GM21737 (cell line): ENCODE measurements at regions not wholly inside any gene's neighbourhood (a gene's known extent, or its start where the extent isn't known, plus 50 kb on each side); places are given as distances from the start of the nearest gene placed in this dataset.

Source experiments
- ATAC-seq: cut with Tn5 transposase; IDR thresholded peaks from one replicate; pipeline ENCODE4 v1.9.1; 2021; ENCODE audit warnings: mild to moderate bottlenecking, moderate library complexity; ENCODE audit not compliant: unreplicated experiment

DNA sequence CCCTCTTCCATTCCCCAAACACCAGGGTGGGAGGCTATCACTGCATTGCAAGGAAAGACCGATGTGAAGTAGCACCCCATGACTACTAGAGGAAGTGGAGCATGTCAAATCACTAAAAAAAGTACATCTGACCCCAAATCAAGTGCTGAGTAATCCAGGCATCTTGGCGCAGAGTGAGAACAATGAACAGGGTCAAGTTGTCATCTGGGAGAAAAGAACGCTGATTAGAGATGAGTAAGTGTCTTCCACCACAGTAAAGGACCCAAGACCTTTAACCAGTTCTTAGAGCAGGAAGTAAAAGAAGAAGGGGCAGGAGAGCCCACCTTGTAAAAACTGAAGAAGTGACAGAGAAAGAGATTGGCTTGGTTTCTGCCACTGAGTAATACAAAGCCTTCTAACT is 75.0 kb upstream of the RAD23B start:
- ATAC-seq = no peak

DNA sequence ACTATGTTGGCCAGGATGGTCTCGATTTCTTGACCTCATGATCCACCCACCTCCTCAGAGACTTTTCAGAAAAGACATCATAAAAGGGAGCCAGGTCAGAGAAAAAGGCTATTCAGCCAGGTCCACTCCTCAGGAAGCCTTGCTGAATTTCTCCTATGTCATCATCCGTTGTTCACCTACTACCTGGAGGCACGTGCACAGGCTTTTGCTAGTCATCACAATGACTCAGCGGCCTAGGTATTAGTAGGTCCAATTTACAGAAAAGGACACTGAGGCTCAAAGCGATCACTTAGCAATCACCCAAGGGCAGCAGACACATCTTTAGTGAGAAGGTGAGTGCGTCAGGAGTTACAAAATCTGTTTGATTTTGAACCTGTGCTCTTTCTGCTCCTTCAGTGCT is 72.3 kb upstream of the RAD23B start:
- ATAC-seq = no peak

DNA sequence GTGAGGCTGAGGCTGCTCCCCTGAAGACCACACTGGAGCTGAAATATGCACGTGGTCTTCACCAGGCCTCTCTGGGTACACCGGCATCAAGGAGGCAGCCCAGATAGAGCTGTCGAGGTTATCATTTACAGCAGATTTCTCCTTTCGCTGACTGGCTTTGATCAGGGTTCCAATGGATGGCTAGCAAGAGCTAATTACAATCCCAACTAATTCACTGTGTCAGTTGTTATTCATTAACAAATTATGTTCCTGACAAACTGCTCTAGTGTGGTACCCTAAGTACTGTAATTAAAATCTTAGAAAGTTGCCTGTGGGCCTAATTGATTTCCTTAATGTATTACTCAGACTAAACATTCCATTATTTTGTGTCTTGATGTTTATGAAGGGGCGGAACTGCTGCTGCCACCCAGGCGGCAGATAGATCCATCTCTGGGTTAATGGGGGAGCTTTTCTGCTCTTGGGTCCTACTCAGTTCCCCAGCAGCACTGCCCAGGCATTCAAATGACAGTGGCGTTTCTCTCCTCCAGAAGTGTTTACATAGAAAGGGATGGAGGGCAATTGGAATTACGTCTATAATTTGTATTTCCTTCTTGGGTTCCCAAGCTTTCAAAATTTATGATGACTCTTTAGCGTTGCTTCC is 71.7 kb upstream of the RAD23B start:
- no peak for ATAC-seq

DNA sequence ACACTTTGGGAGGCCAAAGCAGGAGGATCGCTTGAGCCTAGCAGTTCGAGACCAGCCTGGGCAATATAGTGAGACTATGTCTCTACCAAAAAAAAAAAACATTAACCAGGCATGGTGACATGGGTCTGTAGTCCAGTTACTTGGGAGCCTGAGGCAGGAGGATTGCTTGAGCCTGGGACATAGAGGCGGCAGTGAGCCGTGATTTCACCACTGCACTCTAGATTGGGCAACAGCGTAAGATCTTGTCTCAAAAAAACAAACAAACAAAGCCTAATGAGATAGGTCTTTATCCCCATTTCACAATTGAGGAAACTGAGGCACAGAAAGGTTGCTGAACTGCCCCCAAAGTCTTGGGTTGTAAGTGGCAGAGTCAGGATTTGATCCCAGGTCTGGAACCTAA is 70.5 kb upstream of the RAD23B start:
- no peak for ATAC-seq

DNA sequence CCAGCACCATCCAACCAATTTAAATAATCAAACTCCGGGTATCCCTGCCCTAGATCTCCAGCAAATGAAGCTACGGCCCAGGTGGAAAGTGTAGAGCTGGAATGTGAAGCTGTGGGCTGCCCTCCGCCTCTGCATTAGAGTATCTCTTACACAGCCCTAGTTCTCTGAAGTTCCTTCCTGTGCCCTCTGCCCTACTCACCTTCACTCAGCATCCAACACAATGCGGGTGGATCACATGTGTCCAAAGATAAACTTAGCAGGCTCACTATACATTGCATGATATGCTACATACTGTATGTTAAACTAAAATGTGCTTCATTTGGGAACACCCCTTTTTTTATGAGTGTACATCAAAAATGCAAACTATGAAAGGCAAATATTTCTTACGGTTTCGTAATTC is 70.0 kb upstream of the RAD23B start:
- no peak for ATAC-seq

DNA sequence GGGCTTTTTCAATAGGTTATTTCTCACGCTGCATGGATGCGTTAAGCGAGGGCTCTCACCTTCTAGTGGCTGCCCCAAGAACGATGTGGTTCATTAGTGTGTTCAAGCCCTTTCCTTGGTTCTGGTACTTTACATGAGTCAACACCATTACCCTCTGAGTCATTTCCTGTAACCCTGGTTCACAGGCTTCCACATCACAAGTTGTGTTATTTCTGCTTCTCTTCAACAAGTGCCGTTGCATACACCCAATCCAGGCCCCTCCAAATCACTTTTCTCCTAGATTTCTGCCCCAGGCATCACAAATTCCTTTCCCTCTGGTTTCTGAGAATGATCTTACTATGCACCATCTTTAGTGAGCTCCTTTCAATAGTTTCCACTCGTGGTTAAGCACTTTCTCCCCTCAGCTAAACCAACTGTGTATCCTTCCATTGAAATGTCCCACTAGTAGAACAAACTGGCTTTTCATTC is 69.5 kb upstream of the RAD23B start:
- peak; percentile 79 for ATAC-seq

DNA sequence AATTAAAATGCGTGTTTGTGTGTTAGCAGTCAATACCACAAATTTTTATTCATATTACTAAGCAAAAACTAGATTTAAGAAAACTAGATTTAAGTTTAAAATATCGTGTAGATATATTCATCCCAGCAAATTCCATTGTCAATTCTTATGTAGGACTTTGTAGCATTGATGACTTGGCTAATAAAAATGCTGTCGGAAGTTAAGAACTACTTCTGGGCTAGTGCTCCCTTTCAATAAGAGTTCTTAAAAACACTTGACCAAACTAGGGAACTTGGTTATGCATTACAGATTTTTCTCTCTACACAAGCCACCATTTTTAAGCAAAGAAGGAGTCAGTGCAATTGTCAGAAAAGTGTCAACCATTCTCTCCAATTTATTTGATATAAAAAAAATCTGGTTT is 68.7 kb upstream of the RAD23B start:
- no peak for ATAC-seq

DNA sequence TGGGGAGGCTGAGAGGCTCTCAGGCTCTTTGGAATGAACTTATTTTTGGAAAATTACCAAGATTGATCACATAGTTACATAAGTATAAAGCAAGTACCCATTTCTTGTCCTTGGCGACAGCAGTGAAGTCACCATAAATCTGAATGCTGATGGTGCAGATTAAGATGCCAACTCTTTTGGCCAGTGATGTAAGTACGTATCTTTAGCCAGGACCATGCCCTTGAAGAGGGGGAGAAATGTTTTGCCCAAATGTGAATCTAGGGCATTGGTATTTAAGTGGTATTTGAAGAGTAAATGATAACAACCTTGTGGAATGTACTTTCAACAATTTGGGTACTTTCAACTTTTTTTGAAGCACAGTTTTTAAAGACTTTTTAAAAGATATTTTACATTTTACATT is 68.2 kb upstream of the RAD23B start:
- no peak for ATAC-seq

DNA sequence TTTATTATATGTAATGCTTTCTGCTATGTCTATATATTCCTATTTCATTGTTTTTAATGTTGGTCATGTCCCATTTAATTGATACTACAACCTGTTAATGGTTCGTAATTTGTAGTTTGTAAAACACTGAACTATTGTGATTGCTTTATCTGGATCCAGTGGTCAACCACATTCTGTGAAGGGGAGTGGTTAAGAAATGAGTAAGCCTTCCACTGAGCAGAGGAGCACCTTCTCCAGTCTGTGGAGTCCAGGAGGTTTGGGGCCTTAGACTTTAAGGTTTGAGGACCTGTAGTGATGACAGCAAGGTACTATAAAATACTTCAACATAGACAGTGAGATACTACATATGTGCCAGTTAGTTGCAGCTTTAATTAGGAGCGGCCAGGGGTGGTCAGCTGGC is 67.7 kb upstream of the RAD23B start:
- no peak for ATAC-seq

DNA sequence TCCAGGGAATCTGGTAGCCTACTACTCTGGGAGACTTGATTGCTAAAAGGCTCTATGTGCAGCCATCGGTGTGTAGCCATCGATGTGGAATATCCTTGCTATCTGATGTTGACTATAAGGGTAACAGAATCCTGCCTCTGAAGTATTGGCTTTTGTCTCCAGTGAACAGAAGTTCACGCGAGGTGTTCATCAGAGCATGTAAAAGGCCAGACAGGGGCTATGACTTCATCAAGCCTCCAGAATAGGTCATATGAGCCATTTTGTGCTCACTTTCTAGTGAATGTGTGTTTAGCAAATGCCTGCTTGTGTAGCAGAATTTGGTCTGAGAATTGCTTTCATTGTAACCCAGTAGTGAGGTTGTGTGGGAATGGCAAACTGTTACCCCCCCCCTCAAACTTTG is 66.8 kb upstream of the RAD23B start:
- no peak for ATAC-seq

DNA sequence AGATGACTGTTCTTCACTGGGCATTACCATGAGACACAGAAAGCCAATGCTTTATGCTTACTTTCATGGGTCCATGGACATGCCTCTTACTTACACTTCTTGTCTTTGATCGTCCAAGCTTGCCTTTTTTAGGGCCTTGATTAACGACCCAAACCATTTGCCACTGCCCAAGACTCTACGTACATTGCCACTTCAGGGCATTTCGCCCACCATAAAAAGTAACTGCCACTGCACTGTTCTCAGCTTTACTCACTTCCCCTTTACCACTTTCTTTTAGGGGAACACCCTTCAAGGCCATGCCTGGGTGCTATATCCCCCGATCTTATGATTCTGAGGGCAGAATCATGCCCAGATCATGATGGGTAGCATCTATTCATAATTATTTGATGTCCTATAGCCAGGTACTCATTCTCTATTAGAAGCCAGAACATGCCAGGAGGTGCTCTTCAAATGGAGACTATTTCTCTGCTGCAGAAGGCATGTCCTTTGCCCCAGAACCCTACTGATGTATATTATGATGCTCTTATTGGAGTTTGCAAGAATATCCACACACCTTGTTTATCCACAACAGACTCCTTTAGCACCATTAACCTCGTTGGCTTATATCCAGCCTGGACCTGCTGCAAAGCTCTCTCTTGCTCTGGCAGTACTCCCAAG is 64.1 kb upstream of the RAD23B start:
- peak; percentile 77 for ATAC-seq

DNA sequence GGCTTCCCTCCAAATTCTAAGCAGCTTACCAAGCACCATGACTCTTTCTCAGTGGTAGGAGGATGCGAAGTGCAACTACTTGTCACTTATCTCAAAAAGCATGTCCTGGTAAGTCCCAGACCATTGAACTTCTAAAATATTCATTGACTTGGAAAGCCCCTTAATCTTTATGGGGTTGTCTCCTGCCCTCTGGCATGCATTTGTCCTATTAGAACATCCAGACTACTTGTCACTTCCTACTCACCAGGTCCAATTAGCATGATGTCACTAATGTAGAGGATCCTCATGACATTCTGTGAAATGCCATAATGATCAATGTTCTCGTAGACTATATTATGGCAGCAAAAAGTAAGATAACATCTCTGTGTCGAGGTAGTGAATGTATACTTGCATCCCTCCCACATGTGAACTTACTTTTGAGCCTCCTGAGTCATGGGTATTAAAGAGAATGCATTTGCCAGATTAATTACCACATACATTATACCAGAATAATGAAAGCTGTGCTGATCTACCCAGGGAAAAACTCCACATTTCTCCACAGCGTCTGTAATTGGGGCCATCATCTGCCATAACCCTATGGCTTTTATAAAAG is 63.5 kb upstream of the RAD23B start:
- ATAC-seq = no peak

DNA sequence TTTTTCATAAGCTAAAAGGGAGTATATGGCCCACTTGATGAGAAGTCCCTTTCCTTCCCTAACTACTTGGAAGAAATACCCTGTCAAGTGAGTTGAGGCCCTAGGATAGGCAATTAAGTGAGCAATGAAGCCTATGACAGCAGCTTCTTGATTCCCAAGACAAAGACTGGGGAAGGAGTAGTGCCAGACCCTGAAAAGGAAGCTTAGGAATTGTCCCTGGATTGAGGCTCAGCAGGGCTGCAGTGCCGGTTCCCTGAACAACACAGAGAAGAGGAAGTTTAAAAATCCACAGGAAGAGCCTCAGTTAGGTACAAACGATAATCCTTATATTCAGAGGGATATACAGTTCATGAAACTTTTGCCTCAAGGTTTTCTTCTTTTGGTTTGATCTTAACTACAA is 61.8 kb upstream of the RAD23B start:
- no peak for ATAC-seq

DNA sequence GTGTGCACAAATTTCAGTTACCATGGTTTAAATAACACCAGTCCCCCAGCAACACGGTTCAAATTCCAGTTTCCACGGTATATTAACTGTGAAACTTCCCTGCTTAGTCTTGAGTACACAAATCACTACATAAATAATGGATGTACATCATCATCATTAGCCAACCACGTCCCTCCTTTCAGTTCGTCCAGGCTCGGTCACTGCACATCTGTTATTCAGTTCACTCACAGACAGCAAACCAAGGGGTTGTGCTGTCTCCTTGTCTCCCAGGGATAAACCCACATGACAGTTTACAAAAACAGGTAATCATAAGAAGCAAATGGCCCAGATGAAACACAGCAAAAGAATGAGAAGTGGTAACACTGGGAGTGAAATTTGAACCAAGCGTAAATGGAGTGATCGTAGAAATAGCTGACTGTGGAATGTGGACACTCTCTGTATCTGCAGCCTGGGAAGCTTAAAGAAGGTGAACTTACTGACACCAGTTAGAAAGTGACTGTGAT is 61.0 kb upstream of the RAD23B start:
- no peak for ATAC-seq

DNA sequence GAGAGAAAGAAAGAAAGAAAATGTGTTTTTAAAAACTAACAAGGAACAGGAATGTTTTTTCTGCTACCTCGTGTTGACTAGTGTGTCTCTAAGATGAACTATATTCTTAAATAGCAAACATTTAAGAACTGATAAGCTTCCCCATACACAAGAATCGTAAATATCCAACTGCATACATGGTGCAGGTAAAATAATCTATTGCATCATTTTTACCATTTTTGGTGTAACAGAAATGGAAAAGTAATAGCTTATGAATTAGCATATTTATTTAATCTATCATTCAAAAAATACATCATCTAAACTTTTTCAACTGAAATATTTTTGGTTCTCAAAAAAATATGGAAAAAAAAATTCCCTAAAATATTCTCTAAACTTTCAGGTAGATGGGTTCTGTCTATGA is 59.7 kb upstream of the RAD23B start:
- ATAC-seq = no peak

DNA sequence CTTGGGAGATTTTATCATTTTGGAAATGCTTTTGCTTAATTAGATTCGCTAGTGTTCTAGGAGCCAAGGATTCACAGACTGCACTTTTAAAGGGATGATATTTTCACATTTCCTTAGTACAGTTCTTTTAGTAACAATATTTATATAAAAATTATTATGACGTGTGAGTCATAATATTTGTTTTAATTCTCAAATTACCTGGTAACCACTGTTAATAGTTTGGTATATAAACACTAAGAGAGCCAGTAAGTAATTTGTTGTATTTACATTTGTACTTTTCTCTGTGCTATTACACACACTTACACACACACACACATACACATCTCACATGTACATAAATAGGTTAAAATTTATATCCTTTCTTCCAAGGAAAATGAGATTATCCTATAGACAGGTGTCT is 58.8 kb upstream of the RAD23B start:
- ATAC-seq = no peak

DNA sequence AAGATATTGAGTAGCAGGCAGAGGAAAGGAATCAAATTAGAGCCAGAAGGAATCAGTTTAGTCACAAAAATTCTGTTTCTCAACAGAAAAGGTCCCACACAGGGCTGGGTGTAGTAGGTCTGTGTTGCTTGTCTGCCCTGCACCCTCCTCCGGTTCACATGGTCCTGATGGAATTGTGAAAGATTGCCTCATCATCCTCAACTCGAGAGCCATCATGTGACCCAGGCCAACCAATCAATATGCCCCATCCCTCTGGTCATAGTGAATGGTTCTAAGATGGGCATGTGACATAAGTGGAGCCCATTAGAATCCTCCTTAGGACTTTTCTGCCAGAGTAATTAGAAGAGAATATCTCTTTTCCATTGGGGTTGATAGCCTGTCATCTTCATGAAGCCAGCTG is 56.7 kb upstream of the RAD23B start:
- ATAC-seq = no peak

DNA sequence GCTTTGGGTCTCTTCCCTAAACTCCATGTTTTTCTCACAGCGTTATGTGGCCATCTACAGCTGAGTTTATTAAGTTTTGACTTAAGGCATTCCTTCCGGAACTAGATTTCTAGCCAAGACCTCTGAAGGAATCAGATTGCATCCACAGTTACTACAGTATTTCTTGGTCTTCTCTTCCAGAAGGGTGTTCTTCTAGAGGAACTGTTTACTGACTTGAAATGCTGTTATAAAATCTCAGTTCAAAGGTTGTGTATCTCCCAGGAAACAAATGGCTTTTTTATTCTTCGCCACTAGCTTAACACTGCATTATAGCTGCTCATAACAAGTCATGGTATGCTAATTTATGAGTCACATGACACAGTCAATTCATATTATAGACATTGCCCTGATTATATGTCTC is 55.3 kb upstream of the RAD23B start:
- no peak for ATAC-seq

DNA sequence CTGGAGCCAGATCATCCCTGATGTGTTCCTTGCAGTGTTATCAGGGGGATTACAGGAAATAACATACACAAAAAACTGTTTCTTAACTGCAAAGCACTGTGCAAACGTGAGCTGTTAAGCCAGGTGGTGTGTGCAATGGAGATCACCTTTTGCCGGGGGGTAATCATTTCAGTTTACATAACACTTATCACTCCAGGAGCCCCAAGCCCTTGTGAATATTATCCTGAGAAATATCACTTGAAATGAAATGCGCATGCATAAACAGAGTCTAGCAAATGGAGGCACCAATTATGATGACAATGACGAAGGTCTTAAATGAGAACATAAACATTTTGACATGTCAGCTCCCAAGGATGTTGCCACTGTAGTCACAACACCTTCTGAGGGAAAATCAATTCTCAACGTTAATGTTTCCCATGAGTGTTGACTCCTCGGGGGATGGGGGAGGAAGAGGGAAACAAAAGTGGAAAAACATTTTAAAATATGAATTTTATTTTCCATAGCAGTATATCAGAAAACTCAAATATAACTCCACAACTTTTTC is 54.5 kb upstream of the RAD23B start:
- no peak for ATAC-seq

DNA sequence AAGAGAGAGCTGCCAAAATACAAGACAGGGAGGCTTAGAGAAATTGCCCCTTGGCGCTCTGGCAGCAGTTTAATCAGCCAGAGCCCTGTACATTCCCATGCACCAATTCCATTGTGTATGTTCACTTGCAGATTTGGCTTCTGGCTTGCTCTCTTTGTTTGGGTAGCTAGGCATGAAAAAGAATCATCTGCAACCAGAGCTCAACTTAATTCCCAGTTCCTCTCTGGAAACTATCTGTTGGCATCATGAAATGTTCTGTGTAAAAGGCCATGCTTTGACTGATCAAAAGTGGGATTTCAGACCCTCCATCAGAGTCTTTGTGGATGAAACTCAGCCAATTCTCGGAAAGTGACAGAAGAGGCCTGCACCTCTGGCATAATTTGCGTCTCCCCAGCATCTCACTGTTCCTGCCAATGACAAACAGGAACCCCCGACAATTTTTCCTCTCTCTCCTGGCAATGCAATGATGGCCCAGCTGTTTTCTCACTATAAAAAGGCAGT is 53.8 kb upstream of the RAD23B start:
- ATAC-seq = no peak
